HG03139 (cell line): ENCODE measurements at regions not wholly inside any gene's neighbourhood (a gene's known extent, or its start where the extent isn't known, plus 50 kb on each side); places are given as distances from the start of the nearest gene placed in this dataset.

ENCODE experiments used
- ATAC-seq: cut with Tn5 transposase; IDR thresholded peaks from one replicate; pipeline ENCODE4 v1.9.1; 2021; ENCODE audit not compliant: unreplicated experiment

GRCh38 chr5:6198531-6198930, 179.8 kb downstream of the MED10 start:
- no peak for ATAC-seq

- no peak for ATAC-seq
Observed at GRCh38 chr5:6197427-6197826, 180.9 kb downstream of the MED10 start.

- ATAC-seq, result no peak
Observed at GRCh38 chr5:6195711-6196358, 182.5 kb downstream of the MED10 start.

GRCh38 chr5:6194906-6195612, 183.3 kb downstream of the MED10 start:
- ATAC-seq, result no peak

GRCh38 chr5:6194261-6194875, 184.0 kb downstream of the MED10 start:
- no peak for ATAC-seq

GRCh38 chr5:6193310-6193709, 185.0 kb downstream of the MED10 start:
- no peak for ATAC-seq

- no peak for ATAC-seq
Observed at GRCh38 chr5:6190838-6191237, 187.5 kb downstream of the MED10 start.

DNA sequence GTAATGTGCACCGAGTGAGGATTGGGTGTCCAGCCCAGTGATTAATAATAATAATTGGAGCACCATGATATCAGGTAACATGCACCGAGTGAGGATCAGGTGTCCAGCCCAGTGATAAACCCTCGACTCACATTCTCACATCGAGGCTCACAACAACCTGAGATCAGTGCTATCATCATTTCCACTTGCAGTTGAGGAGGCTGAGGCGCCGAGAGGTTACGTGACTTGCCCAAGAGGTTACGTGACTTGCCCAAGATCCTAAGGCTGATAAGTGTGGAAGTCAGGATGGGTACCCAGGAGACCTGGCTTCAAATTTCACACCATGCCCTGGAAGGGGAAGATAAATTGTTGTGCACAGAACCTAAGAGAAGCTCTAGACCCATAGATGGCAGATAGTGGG, 189.4 kb downstream of the MED10 start:
- ATAC-seq, result no peak

DNA sequence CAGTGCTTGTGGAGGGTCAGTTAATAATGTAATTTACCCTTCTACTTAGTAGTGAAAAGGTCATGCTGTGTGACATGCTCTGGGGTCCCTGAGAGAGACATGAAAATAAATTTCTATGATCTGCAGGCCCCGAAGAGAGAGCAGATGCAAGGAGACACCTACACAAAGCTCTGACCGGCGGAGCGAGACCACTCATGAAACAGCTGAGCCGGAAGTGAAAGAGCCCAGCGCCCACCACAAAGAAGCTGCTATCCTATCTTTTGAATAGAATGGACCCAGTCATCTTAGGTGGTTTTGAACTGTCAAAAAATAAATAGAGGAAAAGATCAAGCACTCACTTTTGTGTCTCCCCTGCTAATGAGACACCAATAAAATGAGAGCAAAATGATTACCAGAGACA, 190.0 kb downstream of the MED10 start:
- peak; percentile 96 for ATAC-seq

GRCh38 chr5:6187501-6187900, 190.8 kb downstream of the MED10 start:
- no peak for ATAC-seq

GRCh38 chr5:6185574-6185973, 192.8 kb downstream of the MED10 start:
- ATAC-seq, result no peak

GRCh38 chr5:6184481-6184880, 193.9 kb downstream of the MED10 start:
- no peak for ATAC-seq

DNA sequence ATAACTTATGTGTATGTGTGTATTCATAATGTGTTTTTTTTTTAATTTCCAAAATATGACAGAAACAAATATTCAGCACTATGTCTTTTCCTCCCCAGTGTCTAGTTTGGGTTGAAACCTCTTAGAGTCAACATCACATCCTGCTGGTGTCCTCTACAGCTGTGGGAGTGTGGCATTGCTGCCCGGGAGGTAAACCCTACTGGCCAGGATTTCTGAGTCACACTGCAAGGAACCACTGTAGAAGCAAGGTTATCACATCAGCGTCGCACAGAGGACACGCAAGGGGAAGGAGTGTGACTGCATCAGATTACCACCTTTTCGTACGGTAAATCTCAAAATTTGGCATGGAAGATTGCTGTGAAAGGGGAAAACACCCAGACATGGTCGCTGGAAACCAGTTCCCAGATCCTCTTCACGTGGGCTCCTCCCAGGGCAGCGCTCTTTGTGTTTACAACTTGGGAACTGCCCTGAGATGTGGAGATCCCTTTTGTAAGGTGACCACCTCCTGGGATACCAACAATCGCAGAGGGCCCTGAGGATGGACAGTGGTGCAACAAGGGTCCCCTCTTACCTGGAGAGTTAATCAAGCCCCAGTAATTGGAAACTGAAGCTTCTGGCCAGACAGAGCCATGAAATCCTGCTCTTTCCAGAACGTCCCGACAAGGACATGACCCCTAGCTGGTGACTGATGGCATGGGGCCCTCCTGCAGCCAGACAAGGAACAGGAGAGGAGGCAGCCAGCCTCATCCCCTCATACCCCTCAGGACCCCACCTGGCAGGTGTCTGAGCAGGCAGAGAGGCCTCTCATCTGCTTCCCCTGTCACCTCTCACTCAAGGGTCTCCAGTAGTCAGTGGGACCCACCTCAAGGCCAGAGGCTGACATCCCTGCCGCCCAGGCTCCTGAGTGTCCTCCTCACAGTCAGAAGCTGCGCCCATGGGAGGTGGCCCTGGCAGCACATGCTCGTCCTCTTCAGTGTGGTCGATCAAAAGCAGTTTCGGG, 194.7 kb downstream of the MED10 start:
- ATAC-seq, result no peak

- ATAC-seq, result no peak
Observed at GRCh38 chr5:6182271-6182815, 196.0 kb downstream of the MED10 start.

- no peak for ATAC-seq
Observed at GRCh38 chr5:6181871-6182270, 196.5 kb downstream of the MED10 start.

DNA sequence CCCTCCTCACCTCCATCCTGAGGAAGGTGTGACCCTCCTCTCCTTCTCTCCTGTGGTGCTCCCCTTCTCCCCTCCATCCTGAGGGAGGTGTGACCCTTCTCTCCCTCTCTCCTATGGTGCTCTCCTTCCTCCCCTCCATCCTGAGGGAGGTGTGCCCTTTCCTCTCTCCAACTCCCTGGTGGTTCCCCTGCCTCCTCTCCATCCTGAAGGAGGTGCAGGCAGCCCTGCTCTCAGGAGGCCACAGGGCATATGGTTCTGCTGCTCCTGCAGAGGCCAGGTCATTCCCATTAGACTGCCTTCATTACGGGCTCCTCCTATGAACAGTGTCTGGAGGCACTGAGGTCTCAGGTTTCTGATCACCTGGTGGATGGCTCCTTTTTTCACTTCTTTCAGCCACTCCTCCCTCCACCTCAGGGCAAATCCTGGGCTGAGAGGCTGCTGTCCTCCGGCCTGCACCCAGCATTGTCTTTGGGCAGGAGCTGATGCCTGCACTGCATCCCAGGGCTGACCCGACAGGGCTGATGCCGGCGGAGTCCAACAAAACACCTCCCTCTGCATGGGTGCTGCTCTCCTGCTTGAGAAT, 197.1 kb downstream of the MED10 start:
- no peak for ATAC-seq

DNA sequence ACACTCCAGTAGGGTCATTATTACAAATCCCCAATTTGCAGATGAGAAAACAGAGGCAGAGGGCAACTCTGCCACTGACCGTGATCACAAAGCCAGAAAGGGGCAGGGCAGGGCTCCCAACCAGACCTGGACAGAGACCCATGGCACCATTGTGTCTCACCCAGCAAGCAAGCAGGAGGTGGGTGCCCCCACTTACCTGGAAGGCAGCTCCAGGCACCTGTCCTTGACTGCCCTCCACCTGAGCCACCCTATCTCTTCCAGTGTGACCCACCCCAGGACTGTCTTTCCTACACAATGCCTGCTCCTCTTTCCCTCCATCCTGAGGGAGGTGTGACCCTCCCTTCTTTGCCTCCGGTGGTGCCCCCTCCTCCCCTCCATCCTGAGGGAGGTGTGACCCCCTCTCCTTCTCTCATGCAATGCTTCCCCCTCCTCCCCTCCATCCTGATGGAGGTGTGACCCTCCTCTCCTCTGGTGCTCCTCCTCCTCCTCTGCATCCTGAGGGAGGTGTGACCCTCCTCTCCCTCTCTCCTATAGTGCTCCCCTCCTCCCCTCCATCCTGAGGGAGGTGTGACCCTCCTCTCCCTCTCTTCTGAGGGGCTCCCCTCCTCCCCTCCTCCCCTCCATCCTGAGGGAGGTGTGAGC, 198.0 kb downstream of the MED10 start:
- no peak for ATAC-seq

GRCh38 chr5:6178846-6179532, 199.4 kb downstream of the MED10 start:
- ATAC-seq, result no peak

DNA sequence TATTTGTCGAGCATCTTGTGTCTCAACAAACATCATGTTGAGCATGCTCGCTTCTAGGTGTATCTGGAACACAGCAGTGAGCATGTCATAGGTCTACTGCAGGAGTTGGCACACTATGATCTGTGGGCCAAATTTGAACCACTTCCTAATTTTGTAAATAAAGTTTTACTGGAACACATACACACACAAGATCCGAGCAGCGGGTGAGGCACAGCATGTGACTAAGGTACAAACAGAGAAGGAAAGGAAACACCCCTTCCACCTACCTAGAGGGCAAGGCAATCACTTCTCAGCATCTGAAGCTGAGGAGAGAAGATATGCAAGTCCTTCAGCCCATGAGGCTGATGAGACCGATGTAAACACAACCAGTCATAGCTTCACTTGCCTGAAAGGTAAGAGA, 200.4 kb downstream of the MED10 start:
- no peak for ATAC-seq
